Anterior cingulate cortex (tissue), 58 donors: ENCODE measurements at regions not wholly inside any gene's neighbourhood (a gene's known extent, or its start where the extent isn't known, plus 50 kb on each side); places are given as distances from the start of the nearest gene placed in this dataset.

Source experiments
- DNase-seq, 58 donors: peaks; one replicate each; lab custom pipeline; 2025; lab: John Stamatoyannopoulos, UW

- DNase-seq = no peak
Observed at GRCh38 chrX:109841869-109842579, 109.0 kb upstream of the ACSL4 start.

- DNase-seq = no peak
Observed at GRCh38 chrX:109842611-109843010, 109.6 kb upstream of the ACSL4 start.

GRCh38 chrX:109843963-109844751, 111.1 kb upstream of the ACSL4 start:
- DNase-seq = peak in 38 of 58 donors; percentile 0 to 60 (median 3)

- no peak for DNase-seq
Observed at GRCh38 chrX:109844986-109845385, 111.9 kb upstream of the ACSL4 start.

GRCh38 chrX:109845996-109846395, 112.9 kb upstream of the ACSL4 start:
- DNase-seq = no peak

GRCh38 chrX:109847257-109848187, 114.5 kb upstream of the ACSL4 start:
- DNase-seq = no peak

- no peak for DNase-seq
Observed at GRCh38 chrX:109848461-109849050, 115.5 kb upstream of the ACSL4 start.

- no peak for DNase-seq
Observed at GRCh38 chrX:109854096-109854495, 121.0 kb upstream of the ACSL4 start.

GRCh38 chrX:109855501-109855900, 122.4 kb upstream of the ACSL4 start:
- no peak for DNase-seq

GRCh38 chrX:109856974-109857373, 123.9 kb upstream of the ACSL4 start:
- DNase-seq = no peak

GRCh38 chrX:109857584-109858228, 124.6 kb upstream of the ACSL4 start:
- DNase-seq = no peak

GRCh38 chrX:109858602-109859341, 125.7 kb upstream of the ACSL4 start:
- DNase-seq = no peak

- no peak for DNase-seq
Observed at GRCh38 chrX:109859651-109860050, 126.6 kb upstream of the ACSL4 start.

GRCh38 chrX:109862433-109862832, 129.4 kb upstream of the ACSL4 start:
- no peak for DNase-seq

- no peak for DNase-seq
Observed at GRCh38 chrX:109863811-109864210, 130.8 kb upstream of the ACSL4 start.

- DNase-seq = no peak
Observed at GRCh38 chrX:109871121-109871888, 131.6 kb upstream of the TMEM164 start.

GRCh38 chrX:109872021-109872732, 130.7 kb upstream of the TMEM164 start:
- no peak for DNase-seq

GRCh38 chrX:109873574-109873973, 129.3 kb upstream of the TMEM164 start:
- no peak for DNase-seq
